HG03025 (cell line): ENCODE measurements at regions not wholly inside any gene's neighbourhood (a gene's known extent, or its start where the extent isn't known, plus 50 kb on each side); places are given as distances from the start of the nearest gene placed in this dataset.
"Not testable (repeated sequence)": the region's sequence is repeated elsewhere in the genome, so short reads cannot be mapped to it uniquely, and the experiment has no call there.

Experiments
- ATAC-seq: cut with Tn5 transposase; IDR thresholded peaks from one replicate; pipeline ENCODE4 v1.9.1; 2021; ENCODE audit warnings: mild to moderate bottlenecking, moderate library complexity; ENCODE audit not compliant: unreplicated experiment, low FRiP score

DNA sequence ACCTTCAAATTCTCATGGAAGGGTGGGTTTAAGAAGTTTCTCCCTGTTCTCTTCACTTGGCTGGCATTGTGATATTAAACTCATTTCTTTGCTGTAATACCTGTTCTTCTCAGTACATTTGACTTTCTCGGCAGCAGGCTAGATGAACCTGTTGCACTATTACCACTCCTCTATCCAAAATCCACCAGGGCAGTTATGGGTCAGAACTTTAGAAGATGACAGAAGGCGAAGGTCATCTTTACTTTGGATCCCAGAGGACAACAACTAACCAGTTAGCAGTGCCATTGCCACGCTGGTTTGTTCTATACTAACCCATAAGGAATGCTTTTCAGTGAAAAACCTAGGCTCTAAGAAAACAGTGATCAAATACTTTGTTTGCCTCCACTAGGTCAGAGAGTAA is 901.0 kb downstream of the TSN start:
- ATAC-seq: no peak

DNA sequence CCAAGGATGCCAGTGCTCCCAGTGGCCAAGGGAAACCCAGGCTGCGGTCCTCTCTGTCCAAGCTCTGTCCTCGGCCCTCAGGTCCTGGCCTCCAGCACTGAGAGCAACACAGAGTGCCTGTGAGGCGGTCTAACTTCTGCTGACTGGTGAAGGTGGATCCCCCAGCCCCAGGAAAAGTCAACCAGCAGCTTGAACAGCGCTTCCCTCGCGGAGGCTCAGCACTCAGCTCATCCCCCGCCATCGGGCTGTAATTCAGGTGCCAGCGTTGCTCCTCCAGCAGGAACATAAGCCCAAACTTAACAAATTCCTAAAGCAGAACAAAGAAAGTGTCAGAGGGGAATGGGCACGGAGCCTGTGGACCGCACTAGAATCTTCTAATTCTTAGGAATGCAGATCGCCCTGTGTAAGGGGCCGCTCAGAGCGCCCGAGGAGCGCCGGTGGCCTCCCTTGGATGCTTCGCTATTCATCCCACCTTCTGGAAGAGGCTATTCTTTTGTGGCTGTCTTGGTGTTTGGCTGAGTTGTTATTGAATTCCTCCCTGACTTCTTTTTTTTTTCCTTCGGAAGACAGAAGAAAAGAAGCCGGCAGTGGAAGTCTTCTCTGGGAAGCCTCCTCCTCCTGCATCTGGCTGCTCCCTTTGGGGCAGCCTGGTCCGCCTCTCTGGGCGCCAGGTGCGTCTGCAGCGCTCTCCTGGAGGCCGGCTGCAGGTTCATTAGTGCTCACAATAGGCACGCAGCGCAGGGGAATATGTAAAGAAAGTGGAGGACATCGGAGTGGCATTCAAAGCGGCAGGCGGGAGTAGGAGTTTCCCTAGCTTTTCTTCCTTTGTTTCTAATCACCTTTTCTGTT is 905.6 kb downstream of the TSN start:
- no peak for ATAC-seq

DNA sequence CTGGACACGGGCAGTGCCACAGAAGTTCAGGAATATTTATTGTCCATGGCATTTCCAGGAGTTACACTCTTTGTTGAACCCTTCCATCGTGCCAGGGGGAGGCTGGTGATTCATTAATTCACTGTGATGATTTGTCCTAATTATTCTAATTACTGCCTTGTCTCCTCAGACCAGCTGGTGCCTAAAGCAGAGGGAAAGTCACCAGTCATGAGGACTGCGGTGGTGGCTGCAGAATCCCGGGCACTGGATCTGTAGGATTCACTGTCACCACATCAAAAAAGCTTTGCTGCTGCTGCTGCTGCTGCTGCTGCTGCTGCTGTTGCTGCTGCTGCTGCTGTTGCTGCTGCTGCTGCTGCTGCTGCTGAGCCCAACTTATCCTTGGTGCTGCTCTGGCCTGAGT is 908.2 kb downstream of the TSN start:
- no peak for ATAC-seq

DNA sequence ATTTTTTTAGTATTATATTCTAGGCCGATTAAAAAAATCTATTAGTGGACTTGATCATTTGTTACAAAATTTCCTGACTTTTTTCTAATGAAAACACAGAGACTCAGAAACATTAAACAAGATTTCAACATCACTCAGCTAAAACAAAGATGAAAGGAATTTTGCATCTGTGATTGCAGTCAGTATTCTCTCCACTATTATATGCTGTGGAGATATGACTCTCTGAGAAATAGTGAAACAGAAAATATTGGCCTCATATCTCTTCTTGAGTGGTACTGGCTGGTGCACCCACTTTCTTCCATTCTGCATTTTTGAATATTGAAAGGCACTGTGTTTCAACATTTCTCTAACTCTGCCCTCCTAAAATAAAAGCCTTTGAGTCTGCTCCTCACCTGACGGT is 914.2 kb downstream of the TSN start:
- ATAC-seq: no peak

DNA sequence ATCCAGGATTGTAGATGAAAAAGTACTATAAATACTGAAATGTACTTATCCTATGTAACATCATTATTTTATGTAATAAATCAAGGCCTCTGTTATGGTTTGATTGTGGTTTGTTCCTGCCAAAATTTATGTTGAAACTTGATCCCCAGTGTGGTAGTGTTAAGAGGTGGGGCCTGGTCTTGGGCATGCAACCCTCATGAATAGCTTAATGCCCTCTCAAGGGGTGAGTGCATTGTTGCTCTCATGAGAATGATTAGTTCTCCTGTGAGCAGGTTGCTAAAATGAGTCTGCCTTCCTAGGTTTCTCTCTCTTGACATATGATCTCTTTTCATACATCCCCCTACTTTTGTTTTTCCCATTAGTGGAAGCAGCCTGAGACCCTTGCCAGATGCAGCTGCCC is 915.4 kb downstream of the TSN start:
- no peak for ATAC-seq

DNA sequence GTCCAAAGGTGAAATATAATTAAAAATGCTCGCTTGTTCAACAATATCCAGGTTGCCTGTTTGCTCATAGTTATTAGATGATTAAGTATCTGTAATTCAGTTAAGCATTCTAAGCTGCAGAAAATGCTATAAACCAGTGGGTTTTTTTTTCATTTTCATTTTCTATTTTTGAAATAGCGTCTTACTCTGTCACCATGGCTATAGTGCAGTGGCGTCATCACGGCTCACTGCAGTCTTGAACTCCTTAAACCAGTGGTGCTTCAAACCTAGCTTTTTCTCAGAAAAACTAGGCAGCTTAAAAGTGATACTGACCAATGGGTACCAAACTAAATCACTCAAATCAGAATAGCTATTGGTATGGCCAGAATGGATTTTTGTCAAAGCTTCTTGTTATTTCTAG is 925.2 kb downstream of the TSN start:
- no peak for ATAC-seq

DNA sequence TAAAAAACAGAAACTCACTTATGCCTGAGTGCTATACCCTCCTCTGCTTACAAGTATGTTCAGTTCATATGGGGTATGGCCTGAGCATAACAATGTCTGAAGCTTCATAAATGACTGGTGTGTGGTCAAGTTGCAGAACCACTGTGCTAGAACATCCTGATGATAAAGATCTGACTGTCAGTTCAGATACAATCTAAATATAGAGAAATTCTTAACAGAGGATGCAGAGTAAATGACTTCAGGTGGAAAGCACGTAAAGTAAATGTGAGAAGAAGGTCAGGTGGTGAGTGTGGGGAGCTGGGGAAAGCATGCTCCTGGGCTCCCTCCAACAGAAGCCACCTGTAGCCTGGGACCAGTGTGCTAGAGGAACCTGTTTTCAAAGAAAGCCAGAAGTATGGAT is 926.2 kb downstream of the TSN start:
- peak; percentile 66 for ATAC-seq

DNA sequence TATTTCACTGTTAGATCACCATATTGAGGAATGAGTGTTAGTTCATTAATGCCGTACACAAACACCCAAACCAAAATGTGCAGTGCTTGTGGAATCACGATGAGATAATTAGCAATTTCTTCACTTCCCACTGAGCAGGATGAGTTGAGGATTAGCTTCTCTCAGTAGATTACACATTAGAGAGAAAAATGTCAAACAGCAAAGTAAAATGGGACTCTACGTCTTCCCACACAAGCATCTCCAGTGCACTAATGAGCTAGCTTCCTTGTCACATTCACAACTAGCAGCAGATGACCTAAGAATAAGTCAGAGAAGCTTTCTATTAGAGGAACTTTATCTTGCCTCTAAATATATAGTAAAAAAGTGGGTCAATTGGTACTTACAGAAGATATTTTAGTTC is 926.9 kb downstream of the TSN start:
- ATAC-seq: no peak

DNA sequence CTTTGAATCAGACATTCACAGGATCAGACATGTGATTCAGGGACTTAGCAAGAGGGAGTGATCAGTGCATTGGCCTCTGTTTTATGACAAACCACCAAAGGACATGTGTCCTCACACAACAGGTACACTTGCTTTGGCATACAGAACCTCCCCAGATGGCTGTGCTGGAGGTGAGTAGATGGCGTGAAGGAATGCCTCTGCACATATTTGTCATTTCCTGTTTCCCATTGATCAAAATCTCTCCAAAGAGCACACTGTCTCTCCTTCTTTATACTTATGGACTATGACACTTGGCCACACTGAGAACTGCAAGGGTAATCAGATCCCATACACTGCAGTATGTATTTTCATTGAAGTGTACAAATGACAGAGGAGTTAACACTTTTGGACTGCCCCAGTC is 927.6 kb downstream of the TSN start:
- no peak for ATAC-seq

DNA sequence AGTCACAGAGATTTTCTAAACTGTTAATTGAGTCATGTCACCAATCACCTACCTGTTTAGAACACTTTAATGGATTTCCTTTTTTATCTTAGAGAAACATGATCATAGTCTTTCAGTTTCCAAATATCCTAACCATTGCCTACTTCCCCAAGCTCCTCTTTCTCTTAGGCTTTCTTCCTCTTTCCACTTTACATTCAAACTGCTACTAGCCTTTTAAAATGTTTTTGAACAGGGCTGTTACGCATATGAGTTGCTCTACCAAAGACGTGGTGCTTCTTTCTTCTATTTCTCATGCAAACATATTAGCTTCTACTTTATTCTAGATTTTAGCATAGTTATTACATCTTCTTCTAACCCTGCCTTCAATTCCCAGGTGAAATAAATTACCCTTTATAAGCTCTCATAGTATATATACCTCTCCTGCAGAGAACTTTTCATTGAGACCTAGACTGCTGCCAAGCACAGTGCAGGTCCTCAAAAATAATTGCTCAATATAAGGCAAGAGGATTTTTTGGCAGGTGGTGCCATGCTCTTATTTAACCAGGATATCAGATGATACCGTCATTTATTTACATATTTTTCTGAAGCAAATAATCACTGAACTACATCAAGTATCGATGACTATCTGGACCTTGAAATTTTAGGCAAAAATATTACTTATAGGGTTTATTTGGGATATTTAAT is 937.1 kb downstream of the TSN start:
- no peak for ATAC-seq

DNA sequence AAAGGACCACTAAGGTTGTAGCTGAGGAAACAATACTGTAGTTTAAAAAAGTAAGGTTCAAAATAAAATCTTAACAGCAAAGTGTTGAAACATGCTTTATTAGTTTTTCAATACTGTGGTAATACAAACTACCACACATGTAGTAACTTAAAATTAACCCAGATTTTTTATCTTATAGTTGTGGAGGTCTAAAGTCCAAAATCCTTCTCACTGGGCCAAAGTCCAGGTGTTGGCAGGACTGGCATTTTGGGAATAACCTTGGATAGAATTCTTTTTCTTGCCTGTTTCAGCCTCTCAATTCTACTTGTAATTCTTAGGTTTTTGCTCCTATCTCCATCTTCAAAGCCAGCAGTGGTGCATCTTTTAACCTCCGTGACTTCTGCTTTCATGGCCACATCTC is 942.0 kb downstream of the TSN start:
- no peak for ATAC-seq

DNA sequence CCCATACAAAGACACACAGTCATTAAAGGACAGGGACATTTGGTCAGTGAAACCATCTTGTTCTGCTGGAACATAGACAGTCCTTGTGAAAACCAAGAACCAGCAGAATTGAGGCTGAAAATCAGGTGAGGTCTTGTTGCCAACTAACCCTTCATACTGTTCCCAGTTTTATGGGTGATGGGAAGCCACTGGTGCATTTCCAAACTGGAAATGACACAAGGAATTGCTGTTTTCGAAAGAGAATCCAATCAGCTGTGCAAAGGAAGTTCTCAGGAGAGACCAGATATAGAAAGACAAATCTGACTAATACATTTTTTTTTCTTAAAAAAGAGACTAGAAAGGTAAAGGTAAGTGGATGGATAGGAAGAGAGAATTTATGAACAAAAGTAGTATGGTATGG is 948.2 kb downstream of the TSN start:
- no peak for ATAC-seq

DNA sequence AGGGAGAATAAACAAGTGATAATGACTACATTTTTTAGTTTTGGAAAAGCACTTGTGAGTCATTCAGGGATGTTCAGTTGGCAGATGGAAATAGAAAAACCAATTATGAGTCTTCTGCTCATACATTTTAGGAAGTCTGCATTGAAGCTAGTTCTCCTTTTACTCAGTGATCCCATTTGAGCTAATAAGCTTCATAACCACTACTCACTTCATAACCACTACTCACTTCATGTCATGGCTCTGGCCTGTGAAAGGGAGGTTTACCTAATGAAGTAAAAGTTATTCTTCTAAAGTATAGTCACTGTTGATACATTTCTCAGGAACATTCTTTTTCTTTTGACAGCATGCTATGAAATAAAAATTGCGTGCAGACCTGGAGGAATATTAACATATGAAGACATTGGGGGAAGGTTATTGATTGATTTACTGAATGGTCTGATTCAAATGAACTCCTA is 948.7 kb downstream of the TSN start:
- ATAC-seq: peak; percentile 50

DNA sequence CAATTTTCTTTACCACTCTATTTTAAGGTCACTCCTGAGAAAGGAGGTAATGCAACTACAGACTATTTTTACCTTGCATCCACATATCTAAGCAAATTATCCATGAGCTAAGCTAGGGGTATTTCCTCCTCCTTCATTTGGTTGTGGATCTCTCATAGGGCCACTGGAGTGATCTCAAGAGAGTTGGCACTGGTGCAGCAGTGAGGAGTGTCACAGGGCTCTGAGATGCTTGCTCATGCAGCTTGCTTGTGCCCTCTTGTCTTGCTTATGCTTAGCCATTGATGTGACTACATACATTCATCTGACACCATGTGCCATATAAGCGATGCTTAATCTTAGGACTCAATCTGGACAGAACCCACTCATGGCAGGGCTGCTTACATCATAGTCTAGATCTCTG is 950.3 kb downstream of the TSN start:
- no peak for ATAC-seq

DNA sequence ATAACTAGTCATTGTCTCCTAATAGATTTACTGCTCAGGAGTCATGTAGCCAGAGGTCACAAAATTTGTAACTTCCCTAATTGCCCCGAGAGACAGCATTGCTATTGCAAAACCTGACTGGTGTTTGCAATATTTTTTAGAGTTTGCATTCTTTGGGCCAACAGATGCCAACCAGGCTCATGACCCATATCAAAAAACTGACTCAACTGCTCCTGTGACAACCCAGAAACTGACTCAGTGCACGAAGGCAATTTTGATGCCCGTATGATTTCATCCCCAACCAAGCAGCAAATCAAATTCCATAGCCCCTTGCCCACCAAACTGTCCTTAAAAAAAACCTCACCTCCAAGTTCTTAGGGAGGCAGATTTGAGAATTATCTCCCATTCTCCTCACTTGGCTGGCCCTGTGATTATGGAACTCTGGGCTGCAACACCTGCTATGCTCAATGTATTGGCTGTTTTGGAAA is 951.3 kb downstream of the TSN start:
- ATAC-seq: no peak

DNA sequence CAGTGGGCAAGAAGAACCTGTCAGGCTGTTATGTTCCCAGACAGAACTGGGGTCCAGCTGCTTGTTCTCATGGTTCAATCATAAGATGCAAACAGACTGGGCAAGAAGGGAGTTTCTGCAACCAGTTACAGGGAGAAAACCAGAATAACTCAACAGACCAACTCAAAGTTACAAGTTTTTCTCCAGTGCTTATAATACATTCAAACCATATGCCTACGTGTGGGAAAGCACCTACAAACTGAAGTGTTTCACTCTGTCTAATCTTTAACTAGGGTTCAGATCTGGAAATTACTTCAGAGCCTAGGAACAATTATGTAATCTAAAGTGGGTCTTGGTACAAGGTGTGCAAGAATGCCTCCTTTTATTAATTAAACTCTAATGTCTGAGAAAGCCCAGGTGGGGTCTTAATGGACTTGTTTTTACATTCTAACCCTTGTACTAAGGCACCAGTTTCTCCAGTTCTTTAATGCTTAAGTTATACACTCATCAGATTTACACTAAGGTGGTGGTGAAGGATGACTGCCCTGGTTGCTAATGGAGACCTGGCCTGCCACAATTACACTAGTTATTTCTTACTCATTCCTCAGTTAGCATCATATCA is 951.9 kb downstream of the TSN start:
- peak; percentile 60 for ATAC-seq

DNA sequence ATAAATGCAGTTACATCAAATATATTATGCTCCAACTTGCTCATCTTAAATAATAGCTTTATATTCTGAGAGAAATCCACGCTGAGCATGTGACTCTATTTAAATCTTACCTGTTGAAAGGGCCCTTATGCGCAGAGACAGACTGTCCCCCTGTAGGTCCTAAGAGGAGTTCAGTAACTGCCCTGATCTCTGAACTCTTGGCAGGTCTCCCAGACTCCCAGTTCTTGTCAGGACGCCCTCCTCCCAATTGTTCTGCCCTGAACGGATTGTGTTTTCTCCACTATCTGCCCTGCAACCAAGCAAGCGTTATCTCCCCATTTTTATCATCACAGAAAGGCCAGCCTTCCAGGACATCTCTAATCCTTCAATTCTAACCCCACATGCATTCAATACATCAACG is 954.6 kb downstream of the TSN start:
- no peak for ATAC-seq

DNA sequence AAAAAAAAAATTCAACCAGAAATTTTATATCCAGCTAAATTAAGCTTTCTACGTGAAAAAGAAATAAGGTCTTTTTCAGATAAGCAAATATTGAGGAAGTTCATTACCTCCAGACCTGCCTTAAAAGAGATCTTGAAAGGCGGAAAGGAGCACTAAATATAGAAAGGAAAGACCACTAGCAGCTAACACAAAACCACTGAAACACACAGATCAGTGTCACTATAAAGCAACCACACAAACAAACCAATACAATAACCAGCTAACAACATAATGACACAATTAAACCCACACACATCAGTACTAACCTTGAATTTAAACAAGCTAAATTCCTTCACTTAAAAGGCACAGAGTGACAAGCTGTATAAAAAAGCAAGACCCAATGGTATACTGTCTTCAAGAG is 958.3 kb downstream of the TSN start:
- ATAC-seq: no peak

DNA sequence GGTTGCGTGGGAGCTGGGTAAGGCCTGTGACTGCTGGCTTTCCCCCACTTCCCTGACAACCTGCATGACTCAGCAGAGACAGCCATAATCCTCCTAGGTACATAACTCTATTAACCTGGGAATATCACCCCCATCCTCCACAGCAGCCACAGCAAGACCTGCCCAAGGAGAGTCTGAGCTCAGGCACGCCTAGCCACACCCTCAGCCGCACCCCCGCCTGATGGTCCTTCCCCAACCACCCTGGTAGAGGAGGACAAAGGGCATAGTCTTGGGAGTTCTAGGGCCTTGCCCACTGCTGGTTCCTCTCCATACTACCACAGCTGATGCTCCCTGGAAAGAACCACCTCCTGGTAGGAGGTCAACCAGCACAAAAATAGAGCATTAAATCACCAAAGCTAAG is 965.4 kb downstream of the TSN start:
- ATAC-seq: not testable (repeated sequence)

DNA sequence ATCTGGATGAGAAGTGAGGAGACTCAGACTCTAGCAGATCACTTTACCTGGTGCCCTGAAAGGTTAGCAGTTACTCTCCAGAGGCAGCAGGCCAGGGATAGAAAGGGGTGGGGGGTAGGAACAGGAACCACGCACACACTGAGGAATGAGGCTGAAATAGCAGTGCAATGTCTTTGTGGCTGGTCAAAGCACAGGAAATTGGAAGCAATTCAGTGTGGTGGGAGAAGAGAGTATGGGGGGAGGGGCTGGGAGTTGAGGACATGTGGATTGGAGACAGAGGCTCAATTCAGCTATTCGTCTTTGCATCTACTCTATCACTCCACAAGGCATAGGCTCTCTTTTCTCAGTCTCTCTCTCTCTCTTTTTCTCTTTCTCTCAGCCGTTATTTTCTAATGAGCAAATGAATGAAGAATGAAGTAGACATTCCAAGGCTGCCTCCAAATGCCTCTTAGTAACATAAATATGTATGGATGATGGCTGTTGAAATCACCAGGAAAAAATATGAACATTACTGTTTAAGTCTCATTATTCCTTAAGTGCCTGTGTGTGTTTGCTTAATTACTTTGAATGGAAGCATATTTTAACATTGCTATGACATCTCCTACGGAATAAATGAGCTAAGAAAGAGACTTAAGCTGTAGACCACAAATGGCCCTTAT is 979.4 kb downstream of the TSN start:
- ATAC-seq: no peak

DNA sequence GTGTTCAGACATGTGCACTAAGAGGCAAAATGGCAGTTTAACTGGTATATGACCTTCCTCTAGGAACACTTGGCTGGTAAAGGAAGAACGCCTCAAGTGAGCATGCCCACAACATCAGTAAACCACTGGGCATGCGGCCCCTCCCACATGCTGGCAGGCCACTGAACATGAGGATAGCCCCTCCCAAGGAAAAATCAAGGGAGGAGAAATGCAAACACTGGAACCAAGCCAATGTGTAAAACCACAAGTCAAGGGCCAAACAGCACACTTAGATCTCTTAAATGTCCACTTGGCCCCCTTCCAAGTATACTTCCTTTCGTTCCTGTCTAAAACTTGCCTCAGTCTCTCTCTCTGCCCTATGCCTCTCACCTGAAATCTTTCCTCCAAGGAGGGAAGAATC is 980.8 kb downstream of the TSN start:
- no peak for ATAC-seq
